CD4-positive, CD25-positive, alpha-beta regulatory T cell (primary cell): ENCODE measurements at regions not wholly inside any gene's neighbourhood (a gene's known extent, or its start where the extent isn't known, plus 50 kb on each side); places are given as distances from the start of the nearest gene placed in this dataset.

Experiments used
- ATAC-seq, 2 donors: fragments of 150-1000 bp; cut with Tn5 transposase; one replicate each; pipeline ENCODE4 v1.10.0; 2021; ENCODE audit warnings: low read depth in 2 of 2, moderate number of reproducible peaks in 2 of 2, moderate library complexity in 1 of 2
- DNase-seq, 3 donors: peaks; one replicate each; pipeline versions ENCODE4 v3.0.0 to v3.0.0-alpha.2; 2012 to 2022; ENCODE audit warnings: mixed read lengths in 1 of 3
- H3K27ac ChIP-seq: one replicate; pipeline ENCODE4 v1.7.0; 2013; ENCODE audit warnings: mild to moderate bottlenecking, low read length; ENCODE audit not compliant: insufficient read depth, poor library complexity, severe bottlenecking
- H3K27me3 ChIP-seq: one replicate; pipeline ENCODE4 v1.7.0; 2013; ENCODE audit warnings: low read length; ENCODE audit not compliant: control insufficient read depth, insufficient read depth
- H3K36me3 ChIP-seq: one replicate; pipeline ENCODE4 v1.7.0; 2013; ENCODE audit warnings: mild to moderate bottlenecking, low read length, moderate library complexity; ENCODE audit not compliant: control insufficient read depth, insufficient read depth
- H3K4me1 ChIP-seq: 2 replicates; pipeline ENCODE4 v1.7.0; 2013; ENCODE audit warnings: mild to moderate bottlenecking, low read length; ENCODE audit not compliant: insufficient read depth, control insufficient read depth, poor library complexity, severe bottlenecking
- H3K4me3 ChIP-seq: one replicate; pipeline ENCODE4 v1.7.0; 2013; ENCODE audit warnings: low read depth, mild to moderate bottlenecking, low read length, moderate library complexity
- H3K9me3 ChIP-seq, 2 experiments: 1 replicate in 1 of 2; 2 replicates in 1 of 2; pipeline ENCODE4 v1.7.0; 2013; ENCODE audit warnings: low read length in 2 of 2, mild to moderate bottlenecking in 1 of 2, moderate library complexity in 1 of 2; ENCODE audit not compliant: control insufficient read depth in 2 of 2
- H3K27ac Mint-ChIP-seq, 3 donors: one replicate each; pipeline ENCODE4 v1.8.0; 2020 to 2022; ENCODE audit warnings: mild to moderate bottlenecking in 3 of 3, mixed read lengths in 3 of 3, moderate library complexity in 2 of 3
- H3K27me3 Mint-ChIP-seq: one replicate; pipeline ENCODE4 v1.8.0; 2022; ENCODE audit warnings: mild to moderate bottlenecking, mixed read lengths
- H3K36me3 Mint-ChIP-seq: one replicate; pipeline ENCODE4 v1.8.0; 2020; ENCODE audit warnings: mixed read lengths
- H3K4me1 Mint-ChIP-seq, 4 donors: one replicate each; pipeline ENCODE4 v1.8.0; 2020 to 2022; ENCODE audit warnings: mixed read lengths in 4 of 4, mild to moderate bottlenecking in 1 of 4
- H3K4me3 Mint-ChIP-seq, 4 donors: one replicate each; pipeline ENCODE4 v1.8.0; 2020 to 2022; ENCODE audit warnings: mild to moderate bottlenecking in 4 of 4, mixed read lengths in 4 of 4, moderate library complexity in 3 of 4
- H3K9me3 Mint-ChIP-seq, 7 donors: one replicate each; pipeline ENCODE4 v1.8.0; 2020 to 2022; ENCODE audit warnings: mixed read lengths in 7 of 7, mild to moderate bottlenecking in 3 of 7, moderate library complexity in 2 of 7

DNA sequence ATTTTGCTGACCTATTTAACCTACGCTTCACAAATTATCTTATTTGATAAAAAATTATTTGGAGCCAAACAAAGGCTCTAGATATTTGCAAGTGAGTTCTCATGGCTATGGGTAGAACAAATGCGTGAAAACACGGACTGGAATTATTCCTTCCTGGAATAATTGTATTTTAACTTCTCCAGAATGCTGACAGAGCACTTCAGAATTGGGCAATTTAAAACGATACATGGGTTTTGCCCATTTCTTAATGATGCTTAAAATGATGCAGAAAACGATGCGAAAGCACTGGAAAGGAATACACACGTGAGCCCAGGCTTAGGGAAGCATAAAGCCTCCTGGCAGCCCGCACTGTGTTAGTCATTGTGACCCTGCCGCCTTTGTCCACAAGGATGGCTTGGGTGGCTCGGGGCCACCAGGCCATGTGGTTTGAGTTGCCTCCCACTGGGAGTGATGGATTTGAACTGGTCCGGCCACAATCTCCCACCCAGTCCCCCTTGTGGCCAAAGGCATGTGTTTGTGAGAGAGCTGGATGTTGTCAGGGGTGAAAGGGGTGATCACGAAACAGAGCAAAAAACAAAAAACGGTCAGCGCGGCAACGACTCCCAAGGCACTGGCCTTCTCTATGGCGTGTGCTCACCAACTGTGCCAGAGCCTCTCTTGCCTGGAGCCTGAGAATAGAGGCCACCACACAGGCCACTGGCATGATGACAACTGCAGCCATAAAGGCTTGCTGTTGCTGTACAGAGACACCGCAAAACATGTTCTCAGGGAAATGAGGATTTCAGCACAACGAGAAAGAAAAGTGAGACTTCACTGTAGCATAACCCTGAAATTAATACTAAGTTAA, 234.2 kb upstream of the ADAMTS16 start:
- no peaks in the 10 kb centered on the region for H3K36me3 Mint-ChIP-seq
- no peak overlapping the region for H3K27ac Mint-ChIP-seq
- no peak overlapping the region for H3K4me3 Mint-ChIP-seq
- Histone ChIP-seq H3K27me3 (no peaks in the 10 kb centered on the region), H3K4me3 (no peak overlapping the region), H3K36me3 (no peaks in the 10 kb centered on the region), H3K4me1 (no peaks in the 10 kb centered on the region), H3K9me3 (no peaks in the 10 kb centered on the region), H3K27ac (no peak overlapping the region)
- no peaks in the 10 kb centered on the region for H3K27me3 Mint-ChIP-seq
- H3K9me3 Mint-ChIP-seq = peaks cover 0 to 5% (median 0%) of the 10 kb centered on the region in 7 donors
- ATAC-seq = no peak
- no peak for DNase-seq
- no peaks in the 10 kb centered on the region for H3K4me1 Mint-ChIP-seq

DNA sequence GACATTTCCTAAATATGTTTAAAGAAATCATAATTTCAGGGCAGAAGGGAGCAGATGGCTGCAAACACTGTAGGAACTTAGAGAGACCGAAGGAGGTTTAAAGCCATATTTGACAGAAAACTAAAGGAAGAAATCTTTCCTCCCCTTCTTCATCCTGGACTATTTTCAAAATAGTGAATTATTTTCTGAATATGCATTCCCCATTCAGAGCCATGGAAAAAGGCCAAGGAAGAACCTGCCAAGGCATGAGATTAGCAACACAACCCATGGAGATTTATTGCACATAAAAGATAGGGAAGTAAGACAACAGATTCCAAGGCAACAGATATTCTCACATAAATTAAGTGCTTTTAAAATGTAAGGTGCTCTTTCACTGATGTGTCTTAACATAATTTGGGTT, 233.3 kb upstream of the ADAMTS16 start:
- H3K27me3 ChIP-seq = no peaks in the 10 kb centered on the region
- no peaks in the 10 kb centered on the region for H3K4me1 ChIP-seq
- no peak for DNase-seq
- no peak overlapping the region for H3K27ac ChIP-seq
- Mint-ChIP-seq H3K4me1 (no peaks in the 10 kb centered on the region), H3K4me3 (no peak overlapping the region), H3K27me3 (no peaks in the 10 kb centered on the region), H3K36me3 (no peaks in the 10 kb centered on the region), H3K27ac (no peak overlapping the region), H3K9me3 (peaks cover 0 to 8% (median 0%) of the 10 kb centered on the region in 7 donors)
- H3K4me3 ChIP-seq = no peak overlapping the region
- H3K9me3 ChIP-seq = no peaks in the 10 kb centered on the region
- ATAC-seq = no peak
- H3K36me3 ChIP-seq = no peaks in the 10 kb centered on the region

DNA sequence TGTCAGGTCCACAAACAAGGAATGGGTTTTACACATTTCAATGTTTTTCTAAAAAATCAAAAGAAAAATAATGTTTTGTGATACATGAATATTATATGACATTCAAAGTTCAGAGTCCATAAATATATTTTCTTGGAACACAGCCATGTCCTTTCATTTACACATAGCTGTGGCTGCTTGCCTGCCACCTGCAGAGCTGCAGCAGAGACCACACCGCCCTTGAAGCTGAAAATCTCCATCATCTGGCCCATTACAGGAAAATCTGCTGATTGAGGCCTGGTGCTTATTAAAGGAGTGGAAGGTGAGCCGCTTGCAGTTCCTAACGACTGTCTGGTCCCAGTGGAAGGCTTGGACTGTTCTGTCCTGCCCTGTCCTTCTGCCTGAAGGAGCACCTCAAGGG, 232.6 kb upstream of the ADAMTS16 start:
- H3K27ac ChIP-seq = no peak overlapping the region
- H3K4me1 ChIP-seq = no peaks in the 10 kb centered on the region
- H3K36me3 ChIP-seq = no peaks in the 10 kb centered on the region
- no peaks in the 10 kb centered on the region for H3K9me3 ChIP-seq
- Mint-ChIP-seq H3K27ac (no peak overlapping the region), H3K4me1 (no peaks in the 10 kb centered on the region), H3K36me3 (no peaks in the 10 kb centered on the region), H3K27me3 (no peaks in the 10 kb centered on the region), H3K9me3 (peaks cover 0 to 5% (median 0%) of the 10 kb centered on the region in 7 donors), H3K4me3 (no peak overlapping the region)
- H3K4me3 ChIP-seq = no peak overlapping the region
- H3K27me3 ChIP-seq = no peaks in the 10 kb centered on the region
- ATAC-seq = no peak
- no peak for DNase-seq

DNA sequence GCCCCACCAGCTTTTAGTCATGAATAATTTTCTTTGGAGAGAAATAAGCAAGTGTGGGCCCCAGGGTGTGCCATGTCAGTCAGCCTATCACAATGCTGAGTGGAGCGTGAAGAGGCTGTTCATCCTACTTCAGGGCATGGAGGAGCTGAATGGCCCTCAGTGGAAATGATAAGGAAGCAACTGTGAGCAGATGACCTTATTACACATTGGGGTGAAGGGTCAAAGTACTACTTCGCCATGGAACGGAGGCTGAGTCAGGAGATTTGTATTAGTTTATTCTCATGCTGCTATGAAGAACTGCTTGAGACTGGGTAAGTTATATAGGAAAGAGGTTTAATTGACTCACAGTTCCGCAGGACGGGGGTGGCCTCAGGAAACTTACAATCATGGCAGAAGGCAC, 231.0 kb upstream of the ADAMTS16 start:
- ATAC-seq (no peak), DNase-seq (no peak)
- H3K9me3 Mint-ChIP-seq = peaks cover 0 to 4% (median 0%) of the 10 kb centered on the region in 7 donors
- H3K4me1 ChIP-seq = no peaks in the 10 kb centered on the region
- H3K27ac ChIP-seq = no peak overlapping the region
- H3K4me1 Mint-ChIP-seq = no peaks in the 10 kb centered on the region
- no peak overlapping the region for H3K27ac Mint-ChIP-seq
- H3K27me3 Mint-ChIP-seq = no peaks in the 10 kb centered on the region
- H3K36me3 ChIP-seq = no peaks in the 10 kb centered on the region
- H3K4me3 Mint-ChIP-seq = no peak overlapping the region
- H3K36me3 Mint-ChIP-seq = no peaks in the 10 kb centered on the region
- no peaks in the 10 kb centered on the region for H3K27me3 ChIP-seq
- no peak overlapping the region for H3K4me3 ChIP-seq
- H3K9me3 ChIP-seq = no peaks in the 10 kb centered on the region

DNA sequence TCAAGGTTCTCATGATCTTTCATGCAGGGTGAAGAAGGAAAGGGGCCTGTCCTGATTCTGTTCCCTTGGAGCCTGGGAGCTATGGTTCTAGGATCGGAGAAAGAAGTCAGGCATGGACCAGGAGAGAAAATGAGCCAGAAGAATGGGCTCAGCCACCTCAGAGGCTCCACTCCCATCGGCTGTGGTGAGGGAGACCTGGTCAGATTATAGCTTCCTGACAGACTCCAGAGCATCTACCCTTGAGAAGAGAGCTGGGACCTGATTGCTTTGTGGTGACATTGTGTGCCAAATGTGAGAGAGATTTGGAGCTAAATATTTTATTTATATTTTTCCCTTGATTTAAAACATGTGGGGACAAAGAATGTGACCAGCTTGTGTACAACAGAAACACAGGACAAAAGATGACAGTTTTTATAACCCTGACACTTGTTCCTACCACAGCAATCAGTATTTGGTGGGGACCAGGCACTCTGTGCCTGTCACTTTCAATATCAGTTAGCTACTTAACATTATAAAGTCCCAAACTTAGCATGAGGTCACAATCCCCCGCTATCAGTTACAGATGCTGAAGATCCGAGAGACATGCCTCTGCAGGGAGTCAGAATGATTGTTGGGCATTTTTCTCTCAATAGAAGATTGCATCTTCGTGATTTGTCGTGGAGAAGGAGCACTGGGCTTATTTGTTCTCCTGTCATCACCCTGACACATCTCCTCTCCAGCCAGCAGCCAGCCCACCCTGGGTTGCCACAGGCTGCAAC, 228.3 kb upstream of the ADAMTS16 start:
- no peaks in the 10 kb centered on the region for H3K36me3 ChIP-seq
- Mint-ChIP-seq H3K4me3 (no peak overlapping the region), H3K27ac (no peak overlapping the region), H3K27me3 (no peaks in the 10 kb centered on the region), H3K9me3 (peaks cover 0 to 4% (median 0%) of the 10 kb centered on the region in 7 donors), H3K4me1 (no peaks in the 10 kb centered on the region), H3K36me3 (no peaks in the 10 kb centered on the region)
- no peaks in the 10 kb centered on the region for H3K9me3 ChIP-seq
- ATAC-seq (no peak), DNase-seq (no peak)
- H3K27me3 ChIP-seq = no peaks in the 10 kb centered on the region
- no peaks in the 10 kb centered on the region for H3K4me1 ChIP-seq
- H3K27ac ChIP-seq = no peak overlapping the region
- H3K4me3 ChIP-seq = no peak overlapping the region

DNA sequence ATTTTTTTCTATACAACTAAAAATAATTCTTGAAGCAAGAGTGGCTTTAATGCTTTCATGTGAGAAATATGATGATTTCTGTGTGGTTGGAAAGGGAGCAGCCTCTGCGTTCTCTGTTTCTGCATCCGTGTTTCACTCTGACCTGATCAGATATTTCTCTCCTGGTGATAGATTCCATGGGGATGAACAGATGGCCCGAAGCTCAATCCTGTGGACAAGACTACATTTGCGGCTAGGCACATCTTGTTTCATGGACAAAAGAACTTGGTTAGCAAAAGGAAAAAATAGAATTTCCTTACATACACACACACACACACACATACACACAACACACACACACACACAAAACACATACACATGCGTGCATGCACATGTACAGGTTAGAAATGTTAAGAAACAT, 218.2 kb upstream of the ADAMTS16 start:
- no peaks in the 10 kb centered on the region for H3K27me3 Mint-ChIP-seq
- no peak overlapping the region for H3K4me3 Mint-ChIP-seq
- Histone ChIP-seq H3K4me3 (no peak overlapping the region), H3K27me3 (no peaks in the 10 kb centered on the region), H3K36me3 (no peaks in the 10 kb centered on the region), H3K4me1 (no peaks in the 10 kb centered on the region), H3K27ac (no peak overlapping the region), H3K9me3 (no peaks in the 10 kb centered on the region)
- H3K36me3 Mint-ChIP-seq = no peaks in the 10 kb centered on the region
- peaks cover 0 to 7% (median 4%) of the 10 kb centered on the region in 7 donors for H3K9me3 Mint-ChIP-seq
- no peaks in the 10 kb centered on the region for H3K4me1 Mint-ChIP-seq
- DNase-seq (no peak), ATAC-seq (no peak)
- no peak overlapping the region for H3K27ac Mint-ChIP-seq

DNA sequence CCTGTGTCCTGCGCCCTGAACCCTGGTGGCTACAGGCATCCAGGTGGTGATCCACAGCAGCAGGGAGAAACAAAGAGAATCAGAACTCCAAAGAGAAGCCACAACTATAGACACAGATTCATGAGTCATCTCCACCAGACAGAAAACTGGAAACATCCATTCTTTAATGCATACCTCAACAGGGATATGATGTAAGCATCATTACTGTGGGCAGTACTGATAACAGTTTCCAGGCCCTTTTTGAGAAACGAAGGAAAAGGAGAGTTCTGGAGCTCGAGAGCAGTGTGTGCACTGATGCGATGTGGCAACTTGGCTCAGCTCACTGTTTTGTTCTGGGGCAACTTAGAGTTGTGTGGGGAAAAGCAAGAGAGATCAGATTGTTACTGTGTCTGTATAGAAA, 215.6 kb upstream of the ADAMTS16 start:
- Mint-ChIP-seq H3K27me3 (no peaks in the 10 kb centered on the region), H3K9me3 (peaks cover 0 to 7% (median 1%) of the 10 kb centered on the region in 7 donors), H3K27ac (no peak overlapping the region), H3K4me1 (no peaks in the 10 kb centered on the region), H3K4me3 (no peak overlapping the region), H3K36me3 (no peaks in the 10 kb centered on the region)
- Histone ChIP-seq H3K27me3 (no peaks in the 10 kb centered on the region), H3K4me1 (no peaks in the 10 kb centered on the region), H3K4me3 (no peak overlapping the region), H3K9me3 (no peaks in the 10 kb centered on the region), H3K36me3 (no peaks in the 10 kb centered on the region), H3K27ac (no peak overlapping the region)
- ATAC-seq (no peak), DNase-seq (no peak)
